ENCODE measurements at regions not wholly inside any gene's neighbourhood (a gene's known extent, or its start where the extent isn't known, plus 50 kb on each side); places are given as distances from the start of the nearest gene placed in this dataset.

GRCh38 chr18:39007031-39007902 is 1441.7 kb upstream of the CELF4 start:
- H3K27ac ChIP-seq (ENCODE audit: low read length) = no peak overlapping the region
- no peak overlapping the region for H3K4me3 ChIP-seq (ENCODE audit: low read length)
- no peaks in the 10 kb centered on the region for H3F3A ChIP-seq (ENCODE audit: low read length, unreplicated experiment)
- DNase-seq (no peak), ATAC-seq (no peak)
- ChIA-PET POLR2A (ENCODE audit: unreplicated experiment) (no interaction called here), CTCF (no interaction called here)
- no peak overlapping the region for H3K4me2 ChIP-seq (ENCODE audit: low read length)
- TF ChIP-seq EZH2 (IDR thresholded peaks at IDR 0.05; ENCODE audit: low read length, unreplicated experiment) (no peak), EZH2phosphoT487 (IDR thresholded peaks at IDR 0.05; ENCODE audit: borderline replicate concordance, low read length) (no peak), CTCF (conservative IDR thresholded peaks at IDR 0.05; ENCODE audit: low read depth, low read length) (no peak)
- H4K20me1 ChIP-seq (ENCODE audit: low read length) = no peaks in the 10 kb centered on the region
- H3K27me3 ChIP-seq (ENCODE audit: low read length) = no peaks in the 10 kb centered on the region
- BruUV-seq (replicated peaks) = no TSS peak
- no peaks in the 10 kb centered on the region for H3K9me2 ChIP-seq (replicated peaks; ENCODE audit: low read length)
- no peaks in the 10 kb centered on the region for H3K79me2 ChIP-seq (ENCODE audit: low read length)
- no peaks in the 10 kb centered on the region for H3K36me3 ChIP-seq (ENCODE audit: low read depth, low read length)
- intact Hi-C loops (cut with micrococcal nuclease) = no loop called here
- no peaks in the 10 kb centered on the region for H3K9me3 ChIP-seq (ENCODE audit: low read length)
- no peak overlapping the region for H2AFZ ChIP-seq (ENCODE audit: low read length)
- no peaks in the 10 kb centered on the region for H3K4me1 ChIP-seq (ENCODE audit: insufficient read depth, low read length)
- no peak overlapping the region for H3K9ac ChIP-seq (ENCODE audit: low read length)

DNA sequence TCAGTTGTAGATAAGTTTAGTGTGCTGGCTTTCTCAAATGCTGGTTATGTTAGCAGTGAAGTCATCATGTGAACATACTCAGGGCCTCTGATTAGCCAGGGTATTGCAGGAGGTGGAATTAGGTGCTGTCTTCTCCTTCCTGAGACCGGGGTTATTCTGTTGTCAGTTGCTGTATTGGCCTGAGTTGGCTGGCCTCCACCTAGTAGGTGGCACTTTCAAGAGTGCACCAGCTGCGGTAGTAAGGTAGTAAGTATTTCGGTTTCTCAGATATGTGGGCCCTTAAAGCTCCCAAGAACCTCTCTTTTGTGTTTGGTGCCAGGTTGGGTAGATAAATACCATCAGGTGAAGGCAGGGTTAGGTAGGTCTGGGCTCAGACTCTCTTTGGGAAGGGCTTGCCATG is 1430.5 kb upstream of the CELF4 start:
- Histone ChIP-seq H3K4me3 (ENCODE audit: low read length) (no peak overlapping the region), H3K36me3 (ENCODE audit: low read depth, low read length) (no peaks in the 10 kb centered on the region), H3K79me2 (ENCODE audit: low read length) (no peaks in the 10 kb centered on the region), H3K9me2 (replicated peaks; ENCODE audit: low read length) (no peaks in the 10 kb centered on the region), H3K4me2 (ENCODE audit: low read length) (no peak overlapping the region), H3K27me3 (ENCODE audit: low read length) (no peaks in the 10 kb centered on the region), H3K27ac (ENCODE audit: low read length) (no peak overlapping the region), H3K9me3 (ENCODE audit: low read length) (no peaks in the 10 kb centered on the region), H3F3A (ENCODE audit: low read length, unreplicated experiment) (no peaks in the 10 kb centered on the region), H3K4me1 (ENCODE audit: insufficient read depth, low read length) (no peaks in the 10 kb centered on the region), H2AFZ (ENCODE audit: low read length) (no peak overlapping the region), H3K9ac (ENCODE audit: low read length) (no peak overlapping the region), H4K20me1 (ENCODE audit: low read length) (no peaks in the 10 kb centered on the region)
- no peak for DNase-seq
- no TSS peak for BruUV-seq (replicated peaks)
- POLR2A ChIA-PET (ENCODE audit: unreplicated experiment) = no interaction called here
- TF ChIP-seq EZH2 (IDR thresholded peaks at IDR 0.05; ENCODE audit: low read length, unreplicated experiment) = no peak
- no peak for TF ChIP-seq CTCF (conservative IDR thresholded peaks at IDR 0.05; ENCODE audit: low read depth, low read length)
- TF ChIP-seq EZH2phosphoT487 (IDR thresholded peaks at IDR 0.05; ENCODE audit: borderline replicate concordance, low read length) = no peak
- ATAC-seq = no peak
- CTCF ChIA-PET = no interaction called here
- intact Hi-C loops (cut with micrococcal nuclease) = no loop called here

- BruUV-seq (replicated peaks) = no TSS peak
- no peaks in the 10 kb centered on the region for H3K9me3 ChIP-seq (ENCODE audit: low read length)
- no peaks in the 10 kb centered on the region for H3K4me1 ChIP-seq (ENCODE audit: insufficient read depth, low read length)
- no peak overlapping the region for H3K4me3 ChIP-seq (ENCODE audit: low read length)
- no peaks in the 10 kb centered on the region for H3K9me2 ChIP-seq (replicated peaks; ENCODE audit: low read length)
- DNase-seq (no peak), ATAC-seq (no peak)
- H3K36me3 ChIP-seq (ENCODE audit: low read depth, low read length) = no peaks in the 10 kb centered on the region
- CTCF ChIA-PET = no interaction called here
- H3F3A ChIP-seq (ENCODE audit: low read length, unreplicated experiment) = no peaks in the 10 kb centered on the region
- intact Hi-C loops (cut with micrococcal nuclease) = no loop called here
- no peak overlapping the region for H3K9ac ChIP-seq (ENCODE audit: low read length)
- H3K79me2 ChIP-seq (ENCODE audit: low read length) = no peaks in the 10 kb centered on the region
- no peak overlapping the region for H3K4me2 ChIP-seq (ENCODE audit: low read length)
- H4K20me1 ChIP-seq (ENCODE audit: low read length) = no peaks in the 10 kb centered on the region
- POLR2A ChIA-PET (ENCODE audit: unreplicated experiment) = no interaction called here
- H2AFZ ChIP-seq (ENCODE audit: low read length) = no peak overlapping the region
- TF ChIP-seq EZH2phosphoT487 (IDR thresholded peaks at IDR 0.05; ENCODE audit: borderline replicate concordance, low read length) = no peak
- no peak for TF ChIP-seq EZH2 (IDR thresholded peaks at IDR 0.05; ENCODE audit: low read length, unreplicated experiment)
- no peak for TF ChIP-seq CTCF (conservative IDR thresholded peaks at IDR 0.05; ENCODE audit: low read depth, low read length)
- H3K27ac ChIP-seq (ENCODE audit: low read length) = no peak overlapping the region
- no peaks in the 10 kb centered on the region for H3K27me3 ChIP-seq (ENCODE audit: low read length)
Measured at GRCh38 chr18:38993342-38993741, 1427.7 kb upstream of the CELF4 start.
